Subcutaneous abdominal adipose tissue (tissue), 5 donors: ENCODE measurements at regions not wholly inside any gene's neighbourhood (a gene's known extent, or its start where the extent isn't known, plus 50 kb on each side); places are given as distances from the start of the nearest gene placed in this dataset.
"Not testable (repeated sequence)": the region's sequence is repeated elsewhere in the genome, so short reads cannot be mapped to it uniquely, and the experiment has no call there.

Experiments
- H3K27ac ChIP-seq: one replicate; pipeline ENCODE4 v1.7.0; 2013; ENCODE audit warnings: low read depth, mild to moderate bottlenecking, inconsistent platforms, low read length, moderate library complexity
- H3K27me3 ChIP-seq, 5 donors: one replicate each; pipeline ENCODE4 v1.7.0; 2013; ENCODE audit warnings: low read length in 5 of 5, inconsistent platforms in 1 of 5; ENCODE audit not compliant: control insufficient read depth in 5 of 5, insufficient read depth in 4 of 5
- H3K36me3 ChIP-seq, 5 donors: one replicate each; pipeline ENCODE4 v1.7.0; 2013; ENCODE audit warnings: low read length in 5 of 5; ENCODE audit not compliant: control insufficient read depth in 5 of 5, insufficient read depth in 5 of 5
- H3K4me1 ChIP-seq, 5 donors: one replicate each; pipeline ENCODE4 v1.7.0; 2013; ENCODE audit warnings: low read length in 5 of 5, mild to moderate bottlenecking in 3 of 5, moderate library complexity in 1 of 5; ENCODE audit not compliant: control insufficient read depth in 5 of 5, insufficient read depth in 5 of 5
- H3K4me3 ChIP-seq, 5 donors: one replicate each; pipeline ENCODE4 v1.7.0; 2013; ENCODE audit warnings: low read length in 5 of 5, low read depth in 1 of 5
- H3K9ac ChIP-seq, 5 donors: one replicate each; pipeline ENCODE4 v1.7.0; 2013; ENCODE audit warnings: low read length in 5 of 5, mild to moderate bottlenecking in 4 of 5, moderate library complexity in 3 of 5
- H3K9me3 ChIP-seq, 5 donors: one replicate each; pipeline ENCODE4 v1.7.0; 2013; ENCODE audit warnings: low read length in 5 of 5; ENCODE audit not compliant: control insufficient read depth in 5 of 5
- donor health status: healthy.
- donor health status: healthy.
- donor health status: healthy.
- donor health status: healthy.
- donor health status: healthy.

- H3K9me3 ChIP-seq = no peaks in the 10 kb centered on the region
- no peaks in the 10 kb centered on the region for H3K36me3 ChIP-seq
- no peaks in the 10 kb centered on the region for H3K4me1 ChIP-seq
- no peak overlapping the region for H3K9ac ChIP-seq
- no peak overlapping the region for H3K27ac ChIP-seq
- H3K4me3 ChIP-seq = no peak overlapping the region
- H3K27me3 ChIP-seq = peaks cover 0 to 16% (median 6%) of the 10 kb centered on the region in 5 donors
Observed at GRCh38 chr1:30161953-30162352, 561.4 kb downstream of the MATN1 start.

DNA sequence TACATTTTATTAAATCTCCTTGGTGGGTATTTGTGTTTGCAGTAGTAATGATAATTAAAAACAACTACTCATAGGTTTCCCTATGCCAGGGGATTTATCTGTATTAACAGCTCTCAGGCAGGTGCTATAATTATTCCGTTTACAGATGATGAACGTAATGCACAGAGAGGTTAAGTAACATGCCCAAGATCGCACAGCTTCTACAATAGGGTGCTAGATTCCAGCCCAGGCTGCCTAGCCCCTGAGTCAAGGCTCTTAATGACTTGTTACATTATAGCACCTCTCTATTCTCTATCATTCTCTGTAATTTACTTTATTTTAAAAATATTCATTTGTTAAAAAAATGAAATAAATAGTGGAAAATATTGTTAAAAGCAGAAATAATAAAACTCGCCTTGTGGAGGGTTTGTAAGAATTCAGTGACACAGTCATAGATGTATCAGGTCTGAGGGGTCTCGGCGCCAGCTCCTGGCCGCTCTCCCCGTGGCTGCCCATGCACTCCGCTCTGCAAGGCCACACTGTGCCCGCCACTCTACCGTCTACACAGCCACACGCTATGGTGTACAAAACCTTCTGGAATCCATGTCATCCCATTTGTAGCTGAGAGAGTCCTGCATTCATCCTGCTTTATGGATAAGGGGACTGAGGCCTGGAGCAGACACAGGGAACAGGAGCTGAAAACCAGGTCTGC is 562.2 kb downstream of the MATN1 start:
- no peak overlapping the region for H3K4me3 ChIP-seq
- peaks cover 0 to 16% (median 6%) of the 10 kb centered on the region in 5 donors for H3K27me3 ChIP-seq
- H3K27ac ChIP-seq = no peak overlapping the region
- no peaks in the 10 kb centered on the region for H3K9me3 ChIP-seq
- H3K4me1 ChIP-seq = no peaks in the 10 kb centered on the region
- H3K9ac ChIP-seq = no peak overlapping the region
- H3K36me3 ChIP-seq = no peaks in the 10 kb centered on the region

- Histone ChIP-seq H3K9ac (no peak overlapping the region), H3K9me3 (no peaks in the 10 kb centered on the region), H3K4me1 (no peaks in the 10 kb centered on the region), H3K4me3 (no peak overlapping the region), H3K27ac (no peak overlapping the region), H3K27me3 (peaks cover 0 to 11% (median 6%) of the 10 kb centered on the region in 5 donors), H3K36me3 (no peaks in the 10 kb centered on the region)
Observed at GRCh38 chr1:30159015-30159414, 564.4 kb downstream of the MATN1 start.

DNA sequence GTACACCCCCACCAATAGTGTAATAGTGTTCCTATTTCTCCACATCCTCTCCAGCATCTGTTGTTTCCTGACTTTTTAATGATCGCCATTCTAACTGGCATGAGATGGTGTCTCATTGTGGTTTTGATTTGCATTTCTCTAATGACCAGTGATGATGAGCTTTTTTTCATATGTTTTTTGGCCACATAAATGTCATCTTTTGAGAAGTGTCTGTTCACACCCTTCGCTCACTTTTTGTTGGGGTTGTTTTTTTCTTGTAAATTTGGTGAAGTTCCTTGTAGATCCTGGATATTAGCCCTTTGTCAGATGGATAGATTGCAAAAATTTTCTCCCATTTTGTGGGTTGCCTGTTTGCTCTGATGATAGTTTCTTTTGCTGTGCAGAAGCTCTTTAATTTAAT is 567.7 kb downstream of the MATN1 start:
- H3K27me3 ChIP-seq, H3K4me3 ChIP-seq, H3K9me3 ChIP-seq, H3K4me1 ChIP-seq, H3K36me3 ChIP-seq, H3K9ac ChIP-seq, H3K27ac ChIP-seq: not testable (repeated sequence)

GRCh38 chr1:30155253-30155652 is 568.1 kb downstream of the MATN1 start:
- H3K4me1 ChIP-seq, H3K9ac ChIP-seq, H3K4me3 ChIP-seq, H3K27ac ChIP-seq, H3K9me3 ChIP-seq, H3K36me3 ChIP-seq, H3K27me3 ChIP-seq: not testable (repeated sequence)

DNA sequence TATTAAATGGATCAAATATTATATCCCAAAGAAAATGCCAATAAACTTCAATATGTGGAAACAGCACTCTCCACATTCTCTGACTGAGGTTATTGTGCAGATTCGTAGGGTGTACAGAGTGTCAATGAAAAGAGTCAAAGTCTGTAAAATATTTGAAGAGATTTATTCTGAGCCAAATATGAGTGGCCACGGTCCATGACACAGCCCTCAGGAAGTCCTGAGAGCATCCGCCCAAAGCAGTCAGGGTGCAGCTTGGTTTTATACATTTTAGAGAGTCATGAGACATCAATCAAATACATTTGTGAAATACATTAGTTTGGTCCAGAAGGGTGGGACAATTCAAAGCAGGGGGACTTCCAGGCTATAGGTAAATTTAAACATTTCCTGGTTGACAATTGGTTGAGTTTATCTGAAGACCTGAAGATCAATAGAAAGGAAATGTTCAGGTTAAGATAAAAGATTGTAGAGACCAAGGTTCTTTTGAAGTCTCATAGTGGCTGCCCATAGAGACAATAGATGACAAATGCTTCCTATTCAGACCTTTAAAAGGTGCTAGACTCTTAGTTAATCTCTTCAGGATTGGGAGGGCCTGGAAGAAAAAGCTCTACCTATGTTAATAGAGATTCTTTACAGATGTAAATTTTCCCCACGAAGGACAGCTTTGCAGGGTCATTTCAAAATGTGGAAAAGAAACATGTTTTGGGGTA is 569.5 kb downstream of the MATN1 start:
- Histone ChIP-seq H3K4me3 (no peak overlapping the region), H3K36me3 (no peaks in the 10 kb centered on the region), H3K9ac (no peak overlapping the region), H3K4me1 (no peaks in the 10 kb centered on the region), H3K9me3 (peaks cover 0 to 8% (median 3%) of the 10 kb centered on the region in 5 donors), H3K27ac (no peak overlapping the region), H3K27me3 (peaks cover 0 to 3% (median 0%) of the 10 kb centered on the region in 5 donors)

- no peak overlapping the region for H3K9ac ChIP-seq
- no peaks in the 10 kb centered on the region for H3K4me1 ChIP-seq
- peaks cover 0 to 8% (median 3%) of the 10 kb centered on the region in 5 donors for H3K9me3 ChIP-seq
- no peak overlapping the region for H3K4me3 ChIP-seq
- H3K27ac ChIP-seq = no peak overlapping the region
- peaks cover 0 to 9% (median 0%) of the 10 kb centered on the region in 5 donors for H3K27me3 ChIP-seq
- no peaks in the 10 kb centered on the region for H3K36me3 ChIP-seq
Observed at GRCh38 chr1:30151826-30152225, 571.6 kb downstream of the MATN1 start.

GRCh38 chr1:30151119-30151518 is 572.3 kb downstream of the MATN1 start:
- Histone ChIP-seq H3K27ac (no peak overlapping the region), H3K27me3 (peaks cover 0 to 10% (median 0%) of the 10 kb centered on the region in 5 donors), H3K4me3 (no peak overlapping the region), H3K9me3 (peaks cover 0 to 8% (median 3%) of the 10 kb centered on the region in 5 donors), H3K9ac (no peak overlapping the region), H3K36me3 (no peaks in the 10 kb centered on the region), H3K4me1 (no peaks in the 10 kb centered on the region)

GRCh38 chr1:30149226-30149625 is 574.2 kb downstream of the MATN1 start:
- Histone ChIP-seq H3K4me1 (no peaks in the 10 kb centered on the region), H3K27ac (no peak overlapping the region), H3K27me3 (peaks cover 0 to 22% (median 9%) of the 10 kb centered on the region in 5 donors), H3K9ac (no peak overlapping the region), H3K4me3 (no peak overlapping the region), H3K9me3 (peaks cover 0 to 8% (median 3%) of the 10 kb centered on the region in 5 donors), H3K36me3 (no peaks in the 10 kb centered on the region)

DNA sequence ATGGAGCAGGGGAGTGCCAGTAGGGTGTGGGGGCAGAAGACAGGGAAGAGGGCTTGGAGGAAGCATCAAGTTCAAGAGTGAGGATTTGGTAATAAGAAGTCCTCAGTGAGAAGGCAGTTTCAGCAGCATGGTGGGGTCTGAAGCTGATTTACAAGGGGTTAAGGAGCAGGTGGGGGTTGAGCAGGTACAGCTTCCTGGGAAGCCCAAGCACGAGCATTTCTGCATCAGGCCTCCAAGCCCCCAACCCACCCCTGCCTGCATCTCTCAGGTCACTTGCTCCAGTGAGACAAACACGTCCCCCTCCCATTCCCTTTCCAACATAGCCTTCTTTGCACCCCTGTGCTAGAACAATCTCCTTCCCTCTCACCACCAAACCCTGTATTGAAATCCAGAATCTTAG is 574.7 kb downstream of the MATN1 start:
- H3K4me3 ChIP-seq = no peak overlapping the region
- no peak overlapping the region for H3K9ac ChIP-seq
- H3K4me1 ChIP-seq = no peaks in the 10 kb centered on the region
- no peak overlapping the region for H3K27ac ChIP-seq
- H3K36me3 ChIP-seq = no peaks in the 10 kb centered on the region
- H3K9me3 ChIP-seq = peaks cover 0 to 8% (median 3%) of the 10 kb centered on the region in 5 donors
- H3K27me3 ChIP-seq = peaks cover 0 to 22% (median 9%) of the 10 kb centered on the region in 5 donors
